CD14-positive monocyte (primary cell): ENCODE measurements at regions not wholly inside any gene's neighbourhood (a gene's known extent, or its start where the extent isn't known, plus 50 kb on each side); places are given as distances from the start of the nearest gene placed in this dataset.

Source experiments
- DNase-seq, 3 donors: peaks; one replicate each; pipeline ENCODE4 v3.0.0-alpha.2; 2011 to 2022
- H2AFZ ChIP-seq: 2 replicates; pipeline ENCODE4 v1.6.0; 2012; ENCODE audit warnings: mild to moderate bottlenecking, low read depth, low read length, inconsistent platforms; ENCODE audit not compliant: insufficient read depth, poor library complexity, severe bottlenecking
- H3K27ac ChIP-seq, 2 donors: 1 replicate in 1 of 2; 2 replicates in 1 of 2; pipeline ENCODE4 v1.5.1; 2012 to 2013; ENCODE audit warnings: low read length in 2 of 2, control low read depth in 1 of 2, inconsistent platforms in 1 of 2, low read depth in 1 of 2, mild to moderate bottlenecking in 1 of 2
- H3K27me3 ChIP-seq, 2 donors: one replicate each; pipeline versions ENCODE4 v1.6.0 to v1.6.1; 2011 to 2013; ENCODE audit warnings: low read length in 2 of 2; ENCODE audit not compliant: control insufficient read depth in 2 of 2, insufficient read depth in 2 of 2
- H3K36me3 ChIP-seq, 2 donors: replicated peaks in 1 of 2; 1 replicate in 1 of 2; 2 replicates in 1 of 2; pipeline versions ENCODE4 v1.5.1 to v1.6.1; 2012 to 2013; ENCODE audit warnings: low read length in 2 of 2, control low read depth in 1 of 2, inconsistent platforms in 1 of 2, mild to moderate bottlenecking in 1 of 2; ENCODE audit not compliant: insufficient read depth in 2 of 2, control insufficient read depth in 1 of 2
- H3K4me1 ChIP-seq, 2 donors: 1 replicate in 1 of 2; 2 replicates in 1 of 2; pipeline versions ENCODE4 v1.5.1 to v1.6.1; 2012 to 2013; ENCODE audit warnings: low read length in 2 of 2, control low read depth in 1 of 2, inconsistent platforms in 1 of 2, mild to moderate bottlenecking in 1 of 2, moderate library complexity in 1 of 2; ENCODE audit not compliant: insufficient read depth in 2 of 2, control insufficient read depth in 1 of 2
- H3K4me2 ChIP-seq: replicated peaks from 2 replicates; pipeline ENCODE3; 2012; ENCODE audit warnings: low read length, moderate library complexity, mild to moderate bottlenecking; ENCODE audit not compliant: poor library complexity, severe bottlenecking; ENCODE audit errors: extremely low read depth
- H3K4me3 ChIP-seq, 3 experiments: fragments of 200-600 bp in 1 of 3; sonication (generic) in 1 of 3; replicated peaks in 1 of 3; 1 replicate in 2 of 3; 2 replicates in 1 of 3; pipeline ENCODE4 v1.5.1; 2011 to 2013; ENCODE audit warnings: low read length in 3 of 3, mild to moderate bottlenecking in 3 of 3, control low read depth in 2 of 3, low read depth in 2 of 3, inconsistent platforms in 1 of 3, moderate library complexity in 1 of 3
- H3K79me2 ChIP-seq: 2 replicates; pipeline ENCODE4 v1.6.0; 2012; ENCODE audit warnings: mild to moderate bottlenecking, control low read depth, inconsistent platforms, low read length, moderate library complexity; ENCODE audit not compliant: insufficient read depth
- H3K9ac ChIP-seq: 2 replicates; pipeline ENCODE4 v1.6.0; 2017; ENCODE audit warnings: low read length, mild to moderate bottlenecking; ENCODE audit not compliant: insufficient read depth, poor library complexity, severe bottlenecking
- H3K9me3 ChIP-seq, 2 donors: replicated peaks in 1 of 2; 1 replicate in 1 of 2; 2 replicates in 1 of 2; pipeline versions ENCODE4 v1.5.1 to v1.6.1; 2012 to 2013; ENCODE audit warnings: low read length in 2 of 2, control low read depth in 1 of 2; ENCODE audit not compliant: control insufficient read depth in 1 of 2, insufficient read depth in 1 of 2
- H4K20me1 ChIP-seq: 2 replicates; pipeline ENCODE4 v1.6.0; 2012; ENCODE audit warnings: mild to moderate bottlenecking, low read length, control low read depth, moderate library complexity; ENCODE audit not compliant: insufficient read depth
- H3K27ac Mint-ChIP-seq, 7 donors: one replicate each; pipeline ENCODE4 v1.8.0; 2020; ENCODE audit warnings: mild to moderate bottlenecking in 7 of 7, mixed read lengths in 7 of 7, moderate library complexity in 6 of 7, inconsistent platforms in 2 of 7
- H3K27me3 Mint-ChIP-seq, 3 donors: one replicate each; pipeline ENCODE4 v1.8.0; 2021 to 2022; ENCODE audit warnings: low read depth in 3 of 3, mild to moderate bottlenecking in 3 of 3, mixed read lengths in 3 of 3, moderate library complexity in 3 of 3, inconsistent platforms in 1 of 3
- H3K36me3 Mint-ChIP-seq, 2 donors: one replicate each; pipeline ENCODE4 v1.8.0; 2020; ENCODE audit warnings: mixed read lengths in 2 of 2, inconsistent platforms in 1 of 2, mild to moderate bottlenecking in 1 of 2
- H3K4me1 Mint-ChIP-seq: one replicate; pipeline ENCODE4 v1.8.0; 2020; ENCODE audit warnings: mild to moderate bottlenecking, mixed read lengths
- H3K4me3 Mint-ChIP-seq, 2 donors: one replicate each; pipeline ENCODE4 v1.8.0; 2020; ENCODE audit warnings: mild to moderate bottlenecking in 2 of 2, mixed read lengths in 2 of 2, moderate library complexity in 1 of 2
- H3K9me3 Mint-ChIP-seq, 7 donors: one replicate each; pipeline ENCODE4 v1.8.0; 2020 to 2022; ENCODE audit warnings: mixed read lengths in 7 of 7, mild to moderate bottlenecking in 6 of 7, moderate library complexity in 6 of 7, inconsistent platforms in 2 of 7
- WGBS: methylation state at CpG from one replicate; pipeline ENCODE4 v1.1.5; 2013; ENCODE audit warnings: missing lambda C conversion rate; ENCODE audit not compliant: insufficient coverage; 5-methylcytosine and 5-hydroxymethylcytosine counted together
- intact Hi-C, 2 donors: fragments of 100-400 bp; cut with micrococcal nuclease; formaldehyde crosslinking; loops; one replicate each; pipeline versions ENCODE4 v1.15.0 to v1.15.1; 2023
- TF ChIP-seq, protein P1 (sequence below): fragments of 200-600 bp; IDR thresholded peaks from one replicate; pipeline ENCODE4 v1.8.0; 2022; ENCODE audit warnings: antibody characterized with exemption, mild to moderate bottlenecking

GRCh38 chr12:89829434-89829975, 120.9 kb upstream of the ATP2B1 start:
- TF ChIP-seq, protein P1, sequence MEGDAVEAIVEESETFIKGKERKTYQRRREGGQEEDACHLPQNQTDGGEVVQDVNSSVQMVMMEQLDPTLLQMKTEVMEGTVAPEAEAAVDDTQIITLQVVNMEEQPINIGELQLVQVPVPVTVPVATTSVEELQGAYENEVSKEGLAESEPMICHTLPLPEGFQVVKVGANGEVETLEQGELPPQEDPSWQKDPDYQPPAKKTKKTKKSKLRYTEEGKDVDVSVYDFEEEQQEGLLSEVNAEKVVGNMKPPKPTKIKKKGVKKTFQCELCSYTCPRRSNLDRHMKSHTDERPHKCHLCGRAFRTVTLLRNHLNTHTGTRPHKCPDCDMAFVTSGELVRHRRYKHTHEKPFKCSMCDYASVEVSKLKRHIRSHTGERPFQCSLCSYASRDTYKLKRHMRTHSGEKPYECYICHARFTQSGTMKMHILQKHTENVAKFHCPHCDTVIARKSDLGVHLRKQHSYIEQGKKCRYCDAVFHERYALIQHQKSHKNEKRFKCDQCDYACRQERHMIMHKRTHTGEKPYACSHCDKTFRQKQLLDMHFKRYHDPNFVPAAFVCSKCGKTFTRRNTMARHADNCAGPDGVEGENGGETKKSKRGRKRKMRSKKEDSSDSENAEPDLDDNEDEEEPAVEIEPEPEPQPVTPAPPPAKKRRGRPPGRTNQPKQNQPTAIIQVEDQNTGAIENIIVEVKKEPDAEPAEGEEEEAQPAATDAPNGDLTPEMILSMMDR, result no peak
- Mint-ChIP-seq H3K27me3 (peaks cover 0 to 2% (median 0%) of the 10 kb centered on the region in 3 donors), H3K4me3 (no peak overlapping the region), H3K27ac (no peak overlapping the region), H3K9me3 (peaks cover 0 to 2% (median 0%) of the 10 kb centered on the region in 7 donors), H3K36me3 (no peaks in the 10 kb centered on the region), H3K4me1 (peaks cover 4% of the 10 kb centered on the region)
- Histone ChIP-seq H3K9ac (no peak overlapping the region), H3K36me3 (no peaks in the 10 kb centered on the region), H3K9me3 (no peaks in the 10 kb centered on the region), H3K4me2 (no peak overlapping the region), H2AFZ (no peak overlapping the region), H3K79me2 (no peaks in the 10 kb centered on the region), H3K27me3 (no peaks in the 10 kb centered on the region), H3K4me1 (no peaks in the 10 kb centered on the region), H4K20me1 (no peaks in the 10 kb centered on the region), H3K4me3 (no peak overlapping the region), H3K27ac (no peak overlapping the region)
- 100% methylated on average over 2 of the region's 2 CpGs for WGBS
- intact Hi-C loops, result no loop called here
- no peak for DNase-seq

- TF ChIP-seq, protein P1, result no peak
- H3K27ac Mint-ChIP-seq, result no peak overlapping the region
- no peaks in the 10 kb centered on the region for H3K9me3 ChIP-seq
- H2AFZ ChIP-seq, result no peak overlapping the region
- no peaks in the 10 kb centered on the region for H4K20me1 ChIP-seq
- H3K4me2 ChIP-seq, result no peak overlapping the region
- intact Hi-C loops, result no loop called here
- H3K4me1 Mint-ChIP-seq, result peaks cover 4% of the 10 kb centered on the region
- H3K36me3 ChIP-seq, result no peaks in the 10 kb centered on the region
- no peak overlapping the region for H3K9ac ChIP-seq
- WGBS, result no CpG with 5 or more reads among the region's 2 CpGs
- no peak overlapping the region for H3K4me3 Mint-ChIP-seq
- H3K4me1 ChIP-seq, result no peaks in the 10 kb centered on the region
- no peaks in the 10 kb centered on the region for H3K9me3 Mint-ChIP-seq
- no peak for DNase-seq
- no peaks in the 10 kb centered on the region for H3K36me3 Mint-ChIP-seq
- H3K4me3 ChIP-seq, result no peak overlapping the region
- H3K27ac ChIP-seq, result no peak overlapping the region
- no peaks in the 10 kb centered on the region for H3K27me3 ChIP-seq
- no peaks in the 10 kb centered on the region for H3K79me2 ChIP-seq
- peaks cover 0 to 2% (median 0%) of the 10 kb centered on the region in 3 donors for H3K27me3 Mint-ChIP-seq
These were observed 119.9 kb upstream of the ATP2B1 start for GRCh38 chr12:89828575-89828974.
